NCI-H460 (cell line): ENCODE measurements at regions not wholly inside any gene's neighbourhood (a gene's known extent, or its start where the extent isn't known, plus 50 kb on each side); places are given as distances from the start of the nearest gene placed in this dataset.

Source experiments
- DNase-seq: peaks from one replicate; pipeline ENCODE4 v3.0.0-alpha.2; 2016; ENCODE audit warnings: low read depth; ENCODE audit errors: extremely low read depth

DNA sequence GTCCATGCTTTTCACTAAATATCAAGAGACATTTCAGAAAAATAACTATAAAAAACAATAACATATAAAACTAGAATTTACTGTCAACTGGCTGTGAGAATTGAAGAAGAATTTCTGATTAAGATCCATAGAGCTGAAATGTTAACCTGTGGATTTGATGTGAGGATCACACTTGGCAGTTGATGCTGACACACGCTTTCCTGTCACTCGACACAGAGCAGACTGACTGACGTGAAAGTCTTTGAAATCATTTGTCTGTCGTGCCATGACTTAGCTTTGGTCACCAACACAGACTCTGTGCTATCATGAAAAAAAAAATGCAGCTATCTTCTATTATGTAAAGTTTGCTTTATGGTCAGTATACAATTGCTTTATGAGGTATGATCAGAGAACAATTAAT lies 706.0 kb upstream of the ZP4 start:
- no peak for DNase-seq

DNA sequence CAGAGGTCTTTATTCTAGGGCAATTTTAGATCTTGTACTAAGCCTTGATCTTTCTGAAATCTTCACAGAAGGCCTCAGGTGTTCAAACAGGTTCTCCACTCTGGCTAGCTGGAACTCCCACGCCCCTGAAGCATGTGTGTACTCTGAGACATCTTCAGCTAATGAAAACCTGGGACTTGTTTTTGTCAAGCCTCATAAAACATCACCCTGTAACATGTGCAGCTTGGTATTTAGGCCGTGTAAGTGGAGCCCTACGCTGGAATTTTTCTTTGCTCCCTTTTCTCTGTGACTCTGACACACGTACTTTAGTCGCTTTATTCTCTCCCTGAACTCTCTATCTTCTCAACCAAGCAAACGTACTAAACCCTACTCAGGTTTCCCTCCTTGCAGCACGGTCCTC lies 701.9 kb upstream of the ZP4 start:
- no peak for DNase-seq

DNA sequence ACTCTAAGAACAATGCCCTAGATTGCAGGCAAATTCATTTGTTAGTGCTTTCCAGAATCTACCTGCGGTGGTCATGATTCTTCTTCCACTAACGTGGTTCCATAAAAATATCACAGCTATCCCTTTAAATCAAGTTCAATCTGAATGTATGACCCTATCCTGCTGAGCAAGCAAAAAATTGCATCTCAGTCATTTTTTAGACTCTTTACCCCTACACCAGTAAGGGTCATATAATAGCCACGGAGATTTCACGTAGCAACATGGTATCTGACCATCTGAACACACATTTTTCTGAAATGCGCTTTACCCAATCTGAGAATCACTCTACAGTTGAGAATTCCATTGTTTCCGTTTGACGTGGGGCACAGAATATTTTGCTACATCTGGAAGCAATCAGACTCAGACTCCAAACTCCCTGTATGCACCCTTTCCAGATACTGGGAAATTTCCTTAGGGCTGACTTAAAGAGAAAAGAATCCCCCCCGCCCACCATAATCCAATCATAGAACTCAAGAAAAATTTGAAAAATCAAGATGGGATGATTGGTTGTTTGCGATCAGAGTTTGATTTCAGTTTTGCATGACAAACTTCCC lies 699.2 kb upstream of the ZP4 start:
- no peak for DNase-seq

DNA sequence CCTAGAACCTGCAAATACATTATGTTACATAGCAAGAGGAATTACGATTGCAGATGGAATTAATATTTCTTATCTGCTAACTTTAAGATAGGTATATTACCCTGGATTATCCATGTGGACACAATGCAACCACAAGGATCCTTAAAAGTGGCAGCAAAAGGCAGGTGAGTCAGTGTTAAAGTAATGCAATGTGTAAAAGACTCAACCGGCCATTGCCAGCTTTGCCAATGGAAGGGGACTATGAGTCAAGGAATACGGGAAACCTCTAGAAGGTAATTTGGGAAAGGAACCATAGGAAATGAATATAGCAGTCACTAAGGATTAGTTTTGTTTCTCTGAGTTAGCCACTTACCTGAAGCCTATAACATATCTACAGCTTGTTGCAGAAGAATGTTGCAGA lies 692.1 kb upstream of the ZP4 start:
- DNase-seq = no peak

DNA sequence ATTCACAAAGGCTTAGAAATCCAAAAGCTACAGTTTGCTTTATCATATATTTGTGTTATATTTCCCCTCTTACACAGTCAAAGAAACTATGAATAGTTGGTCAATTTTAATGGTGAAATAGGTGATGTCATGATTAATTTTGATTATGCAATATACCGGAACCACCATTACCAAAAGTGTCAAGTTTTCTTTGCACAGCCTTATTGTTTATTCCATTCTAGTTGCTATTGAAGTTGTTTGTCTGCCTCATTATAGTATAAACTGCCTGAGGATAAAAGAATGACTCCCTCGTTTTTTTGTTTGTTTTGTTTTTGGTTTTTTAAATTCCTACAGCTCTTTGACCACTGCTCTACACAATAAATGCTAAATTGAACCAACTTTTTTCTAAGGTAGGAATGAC lies 690.6 kb upstream of the ZP4 start:
- peak; percentile 5 for DNase-seq

DNA sequence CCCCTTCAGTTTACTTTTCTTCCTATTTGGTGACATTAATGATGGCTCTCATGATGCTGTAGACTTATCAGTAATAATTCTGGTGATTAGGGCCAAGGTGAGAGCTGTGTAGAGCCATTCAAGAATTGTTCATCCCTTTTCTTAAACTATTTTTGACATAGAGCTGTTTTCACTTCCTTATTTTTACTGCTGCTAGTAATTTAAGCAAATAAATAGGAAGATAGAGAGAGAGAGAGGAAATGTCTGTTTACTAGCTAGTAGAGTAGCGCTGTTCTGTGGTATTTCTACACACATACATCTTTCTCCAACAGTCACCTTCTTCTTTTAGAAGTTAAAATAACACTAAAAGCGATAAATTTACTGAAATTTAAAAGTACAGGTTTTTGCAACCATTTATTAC lies 678.0 kb upstream of the ZP4 start:
- no peak for DNase-seq

DNA sequence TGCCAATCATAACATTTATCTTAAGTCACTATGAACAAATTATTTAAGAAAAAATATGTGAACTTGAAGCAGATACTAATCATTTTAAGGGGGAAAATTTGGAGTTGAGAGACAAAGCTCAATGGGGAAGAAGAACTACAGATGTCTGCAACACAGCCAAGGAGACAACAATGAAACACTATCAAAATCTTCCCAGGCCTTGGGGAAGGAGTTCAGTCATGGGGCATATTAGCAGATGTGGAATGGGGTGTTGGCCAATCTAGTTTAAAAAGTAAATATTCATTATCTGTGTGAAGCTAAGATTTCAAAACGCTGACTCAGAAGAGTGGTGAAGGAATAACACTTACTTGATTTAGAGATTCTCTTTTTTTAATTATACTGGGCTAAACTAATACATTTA lies 671.6 kb upstream of the ZP4 start:
- no peak for DNase-seq

DNA sequence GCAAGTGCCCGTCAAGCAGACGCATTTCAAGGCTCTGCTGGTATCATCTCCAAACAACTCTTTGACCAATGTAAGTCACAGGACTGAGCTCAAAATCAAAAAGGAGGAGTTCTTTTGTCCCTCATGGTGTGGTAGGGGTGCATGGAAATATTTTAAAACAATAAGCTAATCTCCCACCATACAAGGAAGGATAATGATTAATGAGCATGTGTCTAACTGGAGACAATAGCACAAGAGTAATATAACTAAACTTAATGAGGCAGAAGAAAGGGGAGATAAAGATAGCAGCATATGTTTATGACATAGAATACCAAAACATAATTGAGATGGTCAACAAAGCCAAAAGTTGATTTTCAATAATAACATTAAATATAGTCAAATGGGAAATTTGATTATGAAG lies 668.0 kb upstream of the ZP4 start:
- no peak for DNase-seq

DNA sequence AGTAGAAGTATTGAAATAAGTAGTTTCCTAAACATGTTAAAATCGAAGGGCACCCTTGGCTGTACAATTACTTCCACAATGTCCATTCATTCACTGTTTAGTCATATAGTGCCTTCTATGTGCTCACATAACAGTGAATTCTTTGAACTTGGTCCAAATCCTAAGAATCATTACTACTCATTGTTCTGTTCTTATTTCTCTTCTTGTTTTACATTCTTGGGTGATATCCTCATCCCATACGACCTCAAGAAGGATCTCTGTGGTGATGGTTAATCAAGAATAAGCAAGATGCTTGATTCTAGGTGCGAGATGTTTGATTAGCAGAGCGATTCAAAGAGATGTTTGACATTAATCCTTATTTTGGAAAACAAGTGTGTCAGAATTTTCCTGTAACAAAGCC lies 667.4 kb upstream of the ZP4 start:
- no peak for DNase-seq

DNA sequence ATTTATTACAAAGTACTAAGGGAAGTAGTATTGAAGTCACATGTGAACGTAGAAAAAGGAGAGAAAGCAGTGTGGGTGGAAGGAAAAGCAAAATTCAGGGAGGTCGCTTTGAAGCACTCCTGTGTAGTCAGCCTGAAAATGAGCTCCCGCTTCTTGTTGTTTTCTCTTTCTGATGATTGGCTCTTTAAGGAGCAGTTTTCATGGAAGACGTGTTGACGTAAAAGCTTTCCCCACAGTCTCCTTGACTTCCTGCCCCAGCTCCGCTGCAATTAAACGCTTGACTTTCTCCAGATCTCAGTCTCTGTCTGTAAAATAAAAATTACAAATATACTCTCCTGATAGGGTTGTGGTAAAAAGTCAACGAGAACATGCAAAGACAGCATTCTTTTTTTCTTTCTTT lies 661.5 kb upstream of the ZP4 start:
- no peak for DNase-seq

DNA sequence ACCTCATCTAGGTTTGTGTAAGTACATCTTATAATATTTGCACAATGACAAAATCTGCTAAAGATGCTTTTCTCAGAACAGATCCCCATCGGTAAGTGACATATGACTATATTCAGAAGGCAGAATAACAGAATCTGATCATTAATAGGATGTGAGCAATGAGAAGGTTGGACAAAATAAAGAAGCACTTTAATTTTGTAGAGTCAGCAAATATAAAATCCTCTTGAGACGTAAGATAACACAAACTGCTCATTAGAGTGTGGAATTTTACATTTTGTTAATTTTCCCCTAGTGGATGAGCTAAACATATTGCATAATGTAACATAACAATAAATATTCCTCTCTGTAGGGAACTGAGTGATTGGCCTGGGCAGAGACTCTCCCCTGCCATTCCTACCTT lies 658.4 kb upstream of the ZP4 start:
- no peak for DNase-seq

DNA sequence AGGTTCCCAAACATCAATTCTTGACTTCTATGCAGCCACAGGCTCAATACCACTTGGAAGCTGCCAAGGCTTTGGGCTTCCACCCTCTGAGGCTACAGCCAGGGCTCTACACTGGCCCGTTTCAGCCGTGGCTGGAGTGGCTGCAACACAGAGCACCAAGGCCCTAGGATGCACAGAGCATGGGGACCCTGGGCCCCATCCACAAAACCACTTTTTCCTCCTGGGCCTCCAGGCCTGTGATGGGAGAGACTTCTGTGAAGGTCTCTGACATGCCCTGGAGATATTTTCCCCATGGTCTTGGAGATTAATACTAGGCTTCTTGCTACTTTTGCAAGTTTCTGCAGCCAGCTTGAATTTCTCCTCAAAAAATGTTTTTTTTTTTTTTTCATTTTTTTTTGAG lies 655.4 kb upstream of the ZP4 start:
- no peak for DNase-seq

DNA sequence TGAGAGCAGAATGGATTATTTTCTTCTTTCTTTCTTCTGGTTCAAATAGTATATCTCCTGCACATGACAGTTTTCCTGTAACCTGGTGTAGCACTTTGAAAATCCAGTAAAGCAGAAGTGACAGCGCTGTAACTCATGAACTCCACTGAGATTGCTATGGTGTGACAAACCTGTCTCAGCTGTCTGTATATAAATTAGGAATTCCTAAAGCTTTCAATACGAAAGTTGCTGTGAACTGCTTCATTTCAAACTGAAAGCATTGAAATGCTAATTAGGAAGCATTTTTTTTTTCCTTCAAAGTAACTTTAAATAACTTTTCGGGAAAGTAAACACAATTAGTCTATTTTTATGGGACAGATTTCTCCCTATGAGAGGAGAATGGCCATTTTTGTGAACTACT lies 646.9 kb upstream of the ZP4 start:
- no peak for DNase-seq

DNA sequence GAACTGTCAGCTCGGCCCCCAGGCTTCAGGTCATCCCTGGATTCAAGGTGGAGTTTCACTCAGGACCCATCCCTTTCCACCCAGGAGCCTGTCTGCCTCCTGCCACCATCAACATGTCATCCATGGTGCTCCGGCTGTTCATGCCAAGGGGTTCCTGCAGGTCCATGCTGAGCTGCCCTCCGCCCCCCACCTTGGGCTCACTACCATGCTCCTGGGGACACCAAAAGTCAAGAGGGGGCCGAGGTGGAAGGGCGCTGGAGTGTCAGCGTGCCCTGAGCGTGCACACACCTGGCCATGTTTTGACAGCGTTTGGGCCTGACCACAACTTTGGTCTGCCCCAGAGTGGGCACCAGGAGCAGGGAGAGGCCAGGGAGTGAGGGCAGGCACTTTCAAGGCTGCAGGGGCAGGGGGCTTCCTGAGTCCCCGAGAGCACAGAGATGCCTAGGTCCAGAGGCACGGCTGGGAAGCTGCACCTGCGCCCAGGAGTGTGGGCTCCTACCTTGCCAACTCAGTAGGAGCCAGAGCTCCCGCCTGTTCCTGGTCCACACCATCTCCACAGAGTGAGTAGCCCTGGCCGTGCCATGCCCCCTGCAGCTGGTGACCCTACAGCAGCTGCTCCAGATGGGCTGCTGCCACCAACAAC lies 639.6 kb upstream of the ZP4 start:
- no peak for DNase-seq

DNA sequence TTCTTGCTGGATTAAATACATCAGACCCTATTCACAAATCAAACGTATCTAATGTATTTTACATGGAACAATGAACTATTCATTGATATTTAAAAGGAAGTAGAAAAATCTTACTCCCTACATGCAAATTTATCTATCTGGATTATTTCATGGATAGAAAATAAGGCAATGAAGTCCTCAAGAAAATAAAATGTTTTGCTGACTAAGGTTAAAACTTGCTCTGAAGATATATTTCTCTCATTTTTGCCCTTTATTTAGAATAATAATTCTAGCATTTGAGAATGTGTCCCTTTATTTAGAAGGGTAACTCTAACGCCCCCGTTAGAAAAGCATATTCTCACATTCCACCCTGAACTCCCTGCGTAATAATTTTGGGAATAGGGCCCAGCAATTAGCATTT lies 627.0 kb upstream of the ZP4 start:
- no peak for DNase-seq

DNA sequence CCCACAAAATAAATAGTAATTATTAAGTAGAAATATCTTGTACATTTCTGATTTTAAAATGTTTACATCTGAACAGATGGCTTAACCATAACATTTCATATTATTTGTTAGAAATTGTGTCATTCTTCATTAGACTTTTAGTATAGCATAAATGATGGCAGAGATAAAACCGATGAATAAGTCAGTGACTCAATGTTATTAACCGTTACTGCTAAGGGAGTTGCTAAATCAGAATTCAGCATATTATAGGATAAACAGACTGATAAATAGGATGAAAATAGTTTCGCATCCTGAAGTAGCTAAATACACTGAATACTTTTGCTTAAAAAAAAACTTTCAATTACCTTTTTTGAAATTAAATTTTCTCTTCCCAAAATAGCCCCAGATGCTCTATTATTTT lies 610.6 kb upstream of the ZP4 start:
- no peak for DNase-seq

DNA sequence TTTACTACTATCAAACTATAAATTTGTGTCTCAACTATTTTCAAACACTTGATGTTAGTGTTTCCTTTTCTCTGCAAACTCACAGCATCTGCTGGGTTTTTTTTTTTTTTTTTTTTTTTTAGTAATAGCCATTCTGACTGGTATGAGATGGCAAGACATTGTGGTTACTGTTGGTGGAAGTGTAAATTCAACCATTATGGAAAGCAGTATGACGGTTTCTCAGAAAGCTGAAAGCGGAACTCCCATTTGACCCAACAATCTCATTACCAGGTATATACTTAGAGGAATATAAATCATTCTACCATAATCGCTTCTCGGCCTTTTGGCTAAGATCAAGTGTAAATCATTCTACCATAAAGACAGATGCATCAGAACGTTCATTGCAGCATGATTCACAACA lies 608.3 kb upstream of the ZP4 start:
- DNase-seq = no peak

DNA sequence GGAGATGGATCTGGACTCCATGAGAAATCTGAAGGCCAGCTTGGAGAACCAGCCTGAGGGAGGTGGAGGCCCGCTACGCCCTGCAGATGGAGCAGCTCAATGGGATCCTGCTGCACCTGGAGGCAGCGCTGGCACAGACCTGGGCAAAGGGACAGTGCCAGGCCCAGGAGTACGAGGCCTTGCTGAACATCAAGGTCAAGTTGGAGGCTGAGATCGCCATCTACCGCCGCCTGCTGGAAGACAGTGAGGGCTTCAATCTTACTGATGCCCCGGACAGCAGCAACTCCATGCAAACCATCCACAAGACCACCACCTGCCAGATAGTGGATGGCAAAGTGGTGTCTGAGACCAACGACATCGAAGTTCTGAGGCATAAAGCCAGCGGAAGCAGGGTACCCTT lies 601.5 kb upstream of the ZP4 start:
- no peak for DNase-seq

DNA sequence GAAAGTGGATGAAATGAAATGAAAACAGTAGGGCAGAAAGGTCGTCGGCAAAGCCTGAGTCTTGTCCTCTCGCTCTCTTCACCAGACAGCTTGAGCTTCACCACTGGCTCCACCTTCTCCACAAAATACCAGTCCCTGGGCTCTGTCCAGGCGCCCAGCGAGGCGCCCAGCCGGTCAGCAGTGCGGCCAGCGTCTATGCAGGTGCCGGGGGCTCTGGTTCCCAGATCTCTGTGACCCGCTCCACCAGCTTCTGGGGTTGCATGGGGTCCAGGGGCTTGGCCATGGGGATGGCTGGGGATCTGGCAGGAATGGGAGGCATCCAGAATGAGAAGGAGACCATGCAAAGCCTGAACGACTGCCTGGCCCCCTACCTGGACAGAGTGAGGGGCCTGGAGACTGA lies 600.5 kb upstream of the ZP4 start:
- no peak for DNase-seq

DNA sequence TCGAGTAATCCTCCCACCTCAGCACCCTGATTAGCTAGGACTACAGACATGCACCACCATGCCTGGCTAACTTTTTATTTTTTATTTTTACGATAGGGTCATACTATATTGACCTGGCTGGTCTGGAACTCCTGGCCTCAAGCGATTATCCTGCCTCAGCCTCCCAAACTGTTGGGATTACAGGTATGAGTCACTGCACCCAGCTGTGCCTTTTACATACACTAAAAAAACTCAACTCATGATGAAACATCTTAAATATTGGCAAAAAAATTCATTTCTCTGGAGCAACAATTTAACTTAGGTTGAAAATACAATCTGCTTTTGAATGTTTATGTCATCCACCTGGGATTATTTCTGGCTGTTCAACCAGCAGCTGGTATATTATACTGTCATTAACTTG lies 598.3 kb upstream of the ZP4 start:
- DNase-seq = no peak

DNA sequence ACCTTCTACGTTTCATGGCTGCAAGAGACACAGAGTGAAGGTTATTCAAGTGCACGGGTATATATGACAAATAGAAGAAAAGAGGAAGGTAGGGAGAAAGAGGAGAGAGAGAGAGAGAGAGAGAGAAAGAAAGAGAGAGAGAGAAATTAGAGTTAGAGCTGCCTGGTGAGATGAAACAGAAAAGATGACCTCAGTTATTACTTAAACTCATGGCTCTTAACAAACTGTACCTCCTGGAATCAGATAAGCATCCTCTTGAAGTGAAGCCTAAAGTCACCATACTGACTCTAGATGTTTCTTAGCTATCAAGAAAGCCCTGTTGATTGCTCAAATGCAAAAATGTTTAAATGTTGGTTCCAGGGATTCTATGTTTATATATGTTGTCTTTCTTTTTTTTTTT lies 597.7 kb upstream of the ZP4 start:
- no peak for DNase-seq

DNA sequence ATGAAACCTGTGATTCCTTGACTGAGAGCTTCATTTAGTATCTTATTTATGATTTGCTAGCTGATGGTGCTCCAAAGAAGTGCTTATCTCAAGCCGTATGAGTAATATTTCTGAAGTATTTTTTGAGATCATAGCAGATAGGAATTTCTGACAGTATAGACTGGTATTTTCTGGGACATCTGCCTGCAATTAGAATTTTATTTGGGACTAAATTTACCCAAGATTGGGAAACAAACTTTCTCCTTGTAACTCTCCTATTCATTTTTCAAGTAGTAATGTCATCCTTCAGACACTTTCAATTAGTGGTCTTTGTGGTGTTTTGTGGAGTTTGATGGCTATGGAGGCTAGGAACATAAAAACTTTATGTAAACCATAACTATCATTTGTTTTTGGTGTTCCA lies 597.2 kb upstream of the ZP4 start:
- no peak for DNase-seq

DNA sequence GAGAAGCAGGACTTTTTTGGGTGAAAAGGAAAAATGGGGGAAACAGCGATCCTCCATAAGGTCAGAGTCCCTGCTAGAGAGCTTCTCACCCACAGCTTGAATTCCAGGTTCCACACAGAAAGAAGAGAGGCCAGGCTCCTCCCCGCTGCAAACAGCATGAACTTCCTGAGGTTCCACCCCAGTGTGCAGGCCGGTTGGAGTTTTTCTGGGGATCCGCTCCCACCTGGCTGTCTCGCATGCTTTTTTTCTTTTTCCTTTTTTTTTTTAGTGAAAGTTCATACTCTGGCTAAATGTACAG lies 595.1 kb upstream of the ZP4 start:
- DNase-seq = peak; percentile 33
